ENCODE measurements at regions not wholly inside any gene's neighbourhood (a gene's known extent, or its start where the extent isn't known, plus 50 kb on each side); places are given as distances from the start of the nearest gene placed in this dataset.

DNA sequence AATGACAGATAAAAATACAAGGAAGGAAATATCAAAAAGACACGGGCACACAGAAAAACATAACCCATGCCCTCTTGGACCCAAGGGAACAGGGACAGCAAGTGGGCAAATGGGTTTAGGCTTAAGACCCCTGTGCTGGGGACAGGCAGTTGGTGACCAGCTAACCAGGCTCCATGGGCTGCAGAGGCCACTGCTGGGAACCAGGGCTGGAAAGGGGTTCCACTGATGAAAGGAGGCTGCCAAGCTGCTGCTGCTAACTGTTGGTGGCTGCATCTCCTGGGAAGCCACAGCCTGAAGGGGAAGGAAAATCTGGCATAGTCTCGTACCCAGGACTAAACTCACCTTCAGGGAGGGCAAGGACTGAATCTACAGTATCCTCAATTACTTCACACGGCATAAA is 579.2 kb upstream of the MGMT start:
- no peak for DNase-seq

DNA sequence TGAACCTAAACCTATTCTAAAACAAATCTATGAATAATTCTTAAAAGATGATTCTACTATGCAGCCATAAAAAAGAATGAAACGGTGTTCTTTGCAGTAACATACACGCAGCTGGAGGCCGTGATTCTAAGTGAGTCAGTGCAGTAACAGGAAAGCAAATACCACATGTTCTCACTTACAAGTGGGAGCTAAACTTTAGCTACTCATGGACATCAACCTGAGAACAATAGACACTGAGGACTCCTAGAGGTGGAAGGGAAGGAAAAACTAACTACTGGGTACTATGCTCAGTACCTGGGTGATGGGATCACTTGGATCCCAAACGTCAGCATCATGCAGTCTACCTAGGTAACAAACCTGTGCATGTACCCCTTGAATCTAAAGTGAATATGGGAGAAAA is 575.0 kb upstream of the MGMT start:
- no peak for DNase-seq

GRCh38 chr10:128894641-128895040 is 572.4 kb upstream of the MGMT start:
- no peak for DNase-seq

DNA sequence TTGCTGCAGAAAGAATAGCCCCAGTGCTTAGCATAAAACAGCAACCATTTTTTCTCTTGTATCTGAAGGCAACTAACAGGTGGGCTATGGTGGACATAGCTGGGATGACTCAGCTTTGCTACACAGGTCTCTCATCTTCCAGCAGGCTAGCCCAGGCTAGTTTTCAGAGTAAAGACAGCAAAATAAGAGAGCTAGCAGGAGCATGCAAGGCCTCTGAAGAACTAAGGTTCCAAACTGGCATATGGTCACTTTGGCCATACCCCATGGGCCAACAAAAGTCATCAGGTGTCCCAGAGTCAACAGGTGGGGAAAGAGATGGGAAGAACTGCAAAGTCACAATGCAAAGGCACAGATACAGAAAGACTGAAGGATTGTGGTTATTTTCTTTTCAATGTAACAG is 571.6 kb upstream of the MGMT start:
- DNase-seq: no peak

GRCh38 chr10:128896116-128896795 is 570.8 kb upstream of the MGMT start:
- no peak for DNase-seq

DNA sequence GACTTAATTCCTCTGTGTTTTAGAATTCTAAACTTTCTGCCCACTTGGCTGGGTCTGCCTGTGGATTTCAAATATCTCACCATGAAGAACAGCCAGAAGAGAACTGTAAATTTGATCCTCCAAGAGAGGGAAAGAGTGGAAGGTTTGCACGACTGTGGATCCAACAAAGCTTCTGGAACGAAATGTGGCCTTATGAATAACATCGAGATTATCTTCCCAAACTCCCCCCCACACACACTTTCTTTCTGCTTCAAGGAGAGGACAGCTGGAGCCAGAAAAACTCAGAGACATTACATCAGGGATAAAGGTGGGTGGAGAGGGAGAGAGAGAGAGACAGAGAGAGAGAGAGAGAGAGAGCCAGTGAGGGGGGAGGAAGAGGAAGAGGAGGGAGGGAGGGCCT is 570.1 kb upstream of the MGMT start:
- no peak for DNase-seq

GRCh38 chr10:128897401-128898129 is 569.5 kb upstream of the MGMT start:
- DNase-seq: no peak

DNA sequence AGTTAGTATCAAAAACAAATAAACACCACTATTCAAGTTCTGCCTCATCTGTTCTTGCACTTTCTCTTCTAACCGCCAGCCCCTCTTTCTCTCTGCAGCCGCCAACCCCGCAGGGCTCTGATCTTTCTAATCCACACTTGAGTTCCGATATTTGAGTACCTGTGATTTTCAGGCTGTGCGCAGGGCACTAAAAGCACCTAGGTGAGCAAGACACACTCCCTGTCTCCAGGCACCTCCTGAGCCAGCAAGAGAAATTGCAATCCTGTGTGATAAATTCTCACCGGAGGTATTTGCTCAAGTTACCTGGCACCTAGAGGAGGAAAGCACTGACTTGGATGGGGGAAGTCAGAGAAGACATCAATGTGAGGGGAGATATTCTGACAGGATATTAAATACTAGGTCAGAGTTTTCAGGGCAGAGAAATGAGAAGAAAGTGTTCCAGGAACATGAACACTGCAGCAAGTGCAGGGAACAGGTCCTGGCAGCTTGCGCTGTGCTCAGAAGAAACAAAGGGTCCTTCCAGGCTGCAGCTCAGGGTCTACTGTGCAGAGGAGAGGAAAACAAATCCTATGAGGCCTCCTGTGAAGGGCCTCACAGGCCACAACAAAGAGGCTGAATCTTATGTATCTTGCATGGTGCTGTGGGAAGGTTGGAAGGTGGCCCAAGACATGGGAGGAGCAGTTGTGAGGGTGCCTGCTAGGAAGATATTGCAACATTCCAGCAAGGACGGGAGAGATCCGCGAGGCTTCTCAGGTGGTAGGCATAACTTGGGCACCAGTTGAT is 568.7 kb upstream of the MGMT start:
- no peak for DNase-seq

DNA sequence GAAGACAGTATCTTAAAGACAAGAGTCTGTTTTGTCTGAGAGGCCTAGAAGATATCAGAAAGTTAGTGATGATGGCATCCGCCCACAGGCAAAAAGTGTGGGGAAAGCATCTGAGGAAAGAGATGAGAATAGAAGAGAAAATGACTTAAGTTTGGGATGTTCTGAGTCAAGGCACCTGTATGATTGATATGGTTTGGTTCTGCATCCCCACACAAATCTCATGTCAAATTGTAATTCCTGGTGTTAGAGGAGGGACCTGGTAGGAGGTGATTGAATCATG is 568.2 kb upstream of the MGMT start:
- DNase-seq: no peak

DNA sequence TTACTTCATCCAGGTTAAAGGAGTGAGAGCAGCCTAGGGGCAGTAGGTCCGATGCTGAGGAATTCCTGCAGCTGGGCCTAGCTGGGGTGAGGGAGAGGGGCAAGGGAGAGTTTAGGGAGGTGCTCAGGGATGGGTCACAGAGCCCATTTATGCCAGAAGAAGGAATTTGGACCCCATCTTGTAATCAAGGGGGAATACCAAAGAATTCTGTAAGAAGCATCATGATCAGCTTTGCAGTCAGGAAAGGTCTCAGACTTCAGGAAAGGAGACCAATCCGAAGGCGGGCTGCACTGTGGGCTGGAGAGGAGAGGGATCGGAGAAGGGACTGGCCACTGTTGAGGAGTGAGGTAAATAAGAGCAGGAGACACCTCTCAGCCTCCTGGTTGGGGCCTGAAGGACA is 566.6 kb upstream of the MGMT start:
- no peak for DNase-seq

- DNase-seq: no peak
Measured at GRCh38 chr10:128901236-128901635, 565.8 kb upstream of the MGMT start.

GRCh38 chr10:128902031-128902710 is 564.9 kb upstream of the MGMT start:
- DNase-seq: no peak

DNA sequence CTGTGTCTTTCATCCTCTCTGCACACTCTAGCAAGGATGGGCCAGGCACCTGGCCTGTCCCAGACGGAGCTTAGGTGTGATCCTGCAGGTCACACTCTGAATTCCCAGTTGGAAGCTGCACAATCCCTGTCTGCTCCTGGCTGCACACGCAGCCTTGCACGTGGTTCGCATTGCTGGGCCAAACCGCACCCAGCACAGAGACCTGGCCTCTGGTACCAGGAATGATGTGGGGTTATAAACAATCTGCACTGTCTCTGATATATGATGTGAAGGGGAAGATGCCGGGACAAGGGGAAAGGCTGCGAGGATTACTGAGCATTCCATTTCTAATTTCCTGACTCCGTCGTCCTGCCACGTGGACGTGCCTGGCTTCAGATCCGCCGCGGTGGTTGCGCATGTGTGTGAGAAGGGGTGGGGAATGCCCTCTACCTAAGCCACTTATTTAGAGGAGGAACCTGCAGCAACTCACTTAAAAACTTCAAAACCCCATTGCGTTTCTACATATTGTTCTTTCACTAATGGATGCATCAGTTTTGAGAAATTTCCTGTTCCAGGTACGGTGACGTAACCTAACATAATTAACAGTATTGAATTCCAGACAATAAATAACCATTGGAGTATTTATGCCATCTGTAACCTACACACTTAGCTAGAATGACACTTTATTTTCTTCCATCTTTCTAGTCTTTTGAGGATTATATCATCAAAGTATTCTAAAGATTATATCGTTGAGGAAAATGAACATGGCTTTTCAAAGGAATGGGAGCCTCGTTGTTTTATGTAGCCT is 559.7 kb upstream of the MGMT start:
- no peak for DNase-seq

DNA sequence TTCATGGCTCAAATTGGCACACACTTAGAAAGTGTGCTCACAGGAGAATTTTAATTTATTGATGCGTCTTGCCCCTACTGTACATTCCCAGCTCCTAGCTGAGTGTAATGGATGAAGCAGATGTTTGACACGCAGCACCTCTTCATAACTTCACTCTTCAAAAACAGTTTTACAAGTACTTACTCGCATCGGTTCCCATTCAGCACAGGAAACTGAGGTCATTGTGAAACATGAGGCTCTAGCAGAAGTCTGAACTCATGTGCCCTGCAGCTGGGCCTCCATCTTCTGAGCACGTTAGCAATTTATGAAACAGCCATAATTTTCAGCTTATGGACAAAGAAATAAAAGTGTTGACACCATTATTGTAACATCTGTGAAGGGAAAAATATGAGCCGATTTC is 558.9 kb upstream of the MGMT start:
- DNase-seq: no peak

DNA sequence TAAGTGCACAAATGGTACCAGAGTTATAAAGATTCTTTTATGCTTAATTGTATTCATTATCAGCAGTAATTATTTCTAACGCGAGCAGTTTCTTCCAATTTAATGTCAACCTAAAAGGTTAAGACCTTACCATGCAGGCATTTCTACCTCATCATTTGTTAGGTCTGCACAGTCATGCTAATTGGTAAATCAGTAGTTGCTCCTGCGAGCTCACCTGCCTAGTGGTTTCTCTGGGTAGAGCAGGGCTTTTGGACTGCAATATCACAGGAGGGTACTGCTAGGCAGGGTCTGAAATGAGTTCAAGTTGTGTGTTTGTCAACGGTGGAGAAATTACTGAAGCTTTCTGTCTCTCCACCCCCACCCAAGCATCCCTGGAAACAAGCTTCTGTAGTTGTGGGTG is 558.5 kb upstream of the MGMT start:
- DNase-seq: no peak

GRCh38 chr10:128912568-128913311 is 554.3 kb upstream of the MGMT start:
- no peak for DNase-seq

DNA sequence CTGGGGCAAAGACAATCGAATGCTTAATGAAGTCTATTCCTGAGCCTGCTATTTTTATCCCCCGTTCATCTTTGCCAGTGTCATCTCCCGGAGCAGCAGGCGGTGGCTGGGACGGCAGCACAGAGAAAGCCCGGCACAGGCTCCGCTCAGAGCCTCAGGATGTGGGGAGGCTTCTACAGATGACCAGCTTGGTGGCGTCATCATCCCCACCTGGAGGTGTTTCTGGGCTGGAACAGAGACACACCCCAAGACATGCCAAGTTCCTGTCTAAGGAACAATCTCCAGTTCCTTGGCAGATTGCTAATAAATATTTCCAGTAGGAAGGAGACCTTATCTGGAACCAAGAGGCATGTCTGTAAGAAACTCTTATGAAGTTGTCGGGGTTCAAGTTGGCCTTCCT is 552.4 kb upstream of the MGMT start:
- no peak for DNase-seq

GRCh38 chr10:128915630-128916029 is 551.4 kb upstream of the MGMT start:
- DNase-seq: no peak

GRCh38 chr10:128916383-128916782 is 550.7 kb upstream of the MGMT start:
- DNase-seq: no peak

DNA sequence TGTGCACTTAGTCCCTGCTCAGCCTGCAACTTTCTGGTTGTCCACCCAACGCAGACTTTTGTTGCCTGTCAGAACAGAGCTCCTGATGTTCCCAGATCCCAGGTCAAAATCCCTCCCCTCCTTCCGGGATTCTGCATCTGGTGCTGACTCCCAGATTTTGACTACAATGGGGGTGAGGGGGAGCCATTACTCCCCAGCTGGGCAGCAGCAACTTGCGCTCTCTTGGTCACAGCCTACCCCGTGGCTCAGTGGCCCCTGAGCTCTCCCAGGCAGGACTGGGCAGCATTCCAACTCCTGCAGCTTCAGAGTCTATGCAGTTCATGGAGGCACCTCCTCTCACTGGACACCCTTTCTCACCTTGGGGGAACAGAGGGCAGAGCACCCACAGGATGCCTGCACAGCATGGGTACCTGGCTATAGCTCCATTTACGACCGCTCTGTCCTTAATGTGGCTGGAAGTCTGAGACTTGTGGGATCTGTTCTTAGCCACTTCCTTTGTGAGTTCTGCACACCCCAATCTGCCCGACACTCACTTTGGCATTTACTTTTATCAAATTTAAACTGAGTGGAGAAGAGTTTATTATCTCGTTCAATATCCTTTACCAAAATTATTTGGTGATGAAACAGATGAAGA is 545.5 kb upstream of the MGMT start:
- no peak for DNase-seq

DNA sequence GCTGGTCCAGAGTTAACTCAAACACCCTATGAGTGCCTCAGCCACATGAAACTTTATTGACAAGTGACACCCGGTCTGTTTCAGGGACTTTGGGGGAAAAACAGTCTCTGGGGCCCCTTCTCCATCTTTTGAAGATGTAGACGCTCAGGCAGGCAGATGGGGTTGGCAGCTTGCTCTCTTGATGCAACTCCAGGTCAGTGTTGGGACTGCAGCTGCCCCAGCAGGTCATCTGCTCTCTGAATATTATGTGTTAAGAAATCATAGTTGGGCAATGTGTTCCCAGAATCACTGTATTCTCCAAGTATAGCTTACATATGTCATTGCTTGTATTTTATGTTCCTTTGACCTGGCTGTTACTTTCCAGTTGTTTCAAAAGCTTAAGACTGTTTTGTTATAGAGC is 544.9 kb upstream of the MGMT start:
- DNase-seq: no peak

Measured in activated CD8-positive, alpha-beta memory T cell treated with anti-CD3 and anti-CD28 coated beads, Interleukin-2, amount 50 U/mL, for 48 hours (primary cell).